ENCODE measurements at regions not wholly inside any gene's neighbourhood (a gene's known extent, or its start where the extent isn't known, plus 50 kb on each side); places are given as distances from the start of the nearest gene placed in this dataset.
"Not testable (repeated sequence)": the region's sequence is repeated elsewhere in the genome, so short reads cannot be mapped to it uniquely, and the experiment has no call there.

DNA sequence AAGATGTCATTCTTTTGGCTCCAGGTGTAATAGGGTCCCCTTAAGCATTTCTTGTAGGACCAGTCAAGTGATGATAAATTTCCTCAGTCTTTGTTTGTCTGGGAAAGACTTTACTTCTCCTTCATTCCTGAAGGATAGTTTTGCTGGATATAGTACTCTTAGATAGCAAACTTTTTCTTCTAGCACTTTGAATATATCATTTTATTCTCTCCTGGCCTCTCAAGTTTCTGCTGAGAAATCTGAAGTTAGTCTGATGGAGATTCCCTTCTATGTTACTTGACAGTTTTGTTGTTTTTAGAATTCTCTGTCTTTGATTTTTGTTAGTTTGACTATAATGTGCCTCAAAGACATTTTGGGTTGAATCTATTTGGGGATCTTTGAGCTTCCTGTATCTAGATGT is 181.2 kb upstream of the HES1 start:
- DNase-seq (ENCODE audit: low read depth, low spot score): no peak

DNA sequence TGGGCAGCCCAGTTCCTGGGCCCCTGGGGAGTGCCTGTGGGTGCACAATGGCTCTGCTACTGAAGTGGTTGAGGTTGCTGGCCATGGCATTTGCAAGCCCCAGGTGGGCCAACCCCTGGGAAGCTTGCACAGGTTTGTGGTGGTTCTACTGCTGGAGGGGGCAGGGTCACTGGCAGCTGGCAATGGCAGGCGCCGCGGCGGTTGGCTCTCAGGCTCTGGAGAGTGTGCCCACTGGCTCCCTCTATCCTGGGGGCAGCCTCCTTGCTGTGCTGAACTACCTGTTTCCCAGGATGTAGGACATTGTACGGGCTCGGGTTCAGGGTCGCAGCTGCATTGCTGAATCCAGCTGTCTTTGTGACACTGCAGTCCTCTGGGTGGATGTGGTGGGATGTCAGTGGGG is 180.2 kb upstream of the HES1 start:
- no peak for DNase-seq (ENCODE audit: low read depth, low spot score)

DNA sequence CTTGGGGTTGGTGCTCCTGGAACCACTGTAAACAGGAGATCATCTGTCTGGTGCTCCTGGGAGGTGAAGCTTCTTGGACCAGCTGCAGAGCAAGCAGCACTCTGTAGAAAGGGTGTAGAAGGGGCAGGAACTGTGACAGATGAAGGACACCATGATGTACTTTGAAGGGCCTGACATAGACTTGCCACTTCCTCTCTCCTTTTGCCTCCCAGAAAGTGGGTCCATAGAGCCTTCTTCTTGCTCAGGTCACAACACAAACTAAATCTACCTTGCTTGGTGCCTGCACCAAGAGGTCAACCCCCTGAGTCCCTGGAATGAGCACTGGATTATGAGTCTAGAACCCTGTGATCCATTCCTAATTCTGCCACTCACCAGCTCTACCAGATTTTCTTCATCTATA is 176.1 kb upstream of the HES1 start:
- no peak for DNase-seq (ENCODE audit: low read depth, low spot score)

DNA sequence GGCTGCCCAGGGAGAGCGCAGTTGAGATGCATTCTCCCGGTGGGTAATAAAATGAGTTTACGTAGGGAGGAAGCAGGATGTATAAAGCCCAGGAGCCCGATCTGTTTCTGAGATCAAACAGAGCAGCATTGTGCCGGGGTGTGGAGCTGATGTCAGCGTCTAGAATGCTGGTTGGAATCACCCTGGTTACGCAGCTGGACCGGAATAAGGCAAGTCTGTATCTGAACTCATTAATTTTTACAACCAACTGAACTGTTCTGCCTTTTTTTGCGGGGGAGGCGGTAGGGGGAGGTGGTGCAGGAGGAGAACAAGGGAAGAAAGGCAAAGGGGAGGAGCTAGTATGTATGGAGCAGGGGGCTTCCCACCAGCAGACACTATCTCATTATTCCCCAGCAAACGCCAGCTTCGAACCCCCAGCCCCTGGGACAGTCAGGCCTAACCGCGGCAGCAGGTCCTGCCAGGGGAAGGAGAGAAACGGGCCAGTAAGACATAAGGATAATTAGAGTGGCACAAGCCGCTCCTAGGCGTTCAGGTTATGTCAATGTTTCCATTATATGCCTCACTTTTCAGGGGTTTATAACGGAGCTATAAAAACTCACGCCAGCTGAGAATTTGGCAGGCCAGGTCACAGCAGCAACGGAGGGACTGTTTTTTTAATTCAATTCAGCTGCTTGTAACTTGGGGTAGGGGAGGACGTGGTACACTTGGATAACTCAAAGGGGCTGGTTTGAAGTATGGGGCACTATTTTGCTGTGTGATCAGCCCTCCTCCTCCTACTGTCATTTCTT is 175.3 kb upstream of the HES1 start:
- DNase-seq (ENCODE audit: low read depth, low spot score): no peak

DNA sequence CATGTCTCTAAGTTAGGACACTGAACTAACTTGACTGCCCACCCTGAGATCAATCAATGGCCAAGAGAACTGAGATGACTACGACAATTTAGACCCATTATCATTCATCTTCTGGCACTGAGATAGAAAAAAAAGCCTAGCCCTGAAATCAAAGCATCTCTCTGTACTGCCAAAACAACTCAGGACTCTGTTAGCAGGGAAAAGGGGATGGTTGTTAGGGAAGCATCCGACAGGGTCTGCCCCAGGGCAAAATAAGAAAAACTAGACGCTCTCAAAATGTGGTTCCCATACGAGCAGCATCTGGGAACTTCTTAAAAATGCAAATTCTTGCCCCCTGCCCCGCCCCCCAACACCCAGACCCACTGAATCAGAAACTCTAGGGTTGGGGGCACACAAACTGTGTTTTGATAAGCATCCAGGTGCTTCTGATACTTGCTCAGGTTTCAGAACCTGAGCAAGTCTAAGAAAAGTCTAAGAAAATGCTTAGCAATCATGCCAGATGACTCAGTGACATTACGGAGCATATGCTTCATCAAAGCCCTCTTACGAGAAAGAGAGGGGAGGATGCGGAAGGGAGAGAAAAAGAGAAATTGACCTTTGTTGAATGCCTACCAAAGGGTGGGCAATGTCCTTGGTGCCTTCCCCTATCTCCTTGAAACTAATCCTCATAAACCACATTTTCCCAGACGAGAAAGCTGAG is 172.8 kb upstream of the HES1 start:
- DNase-seq (ENCODE audit: low read depth, low spot score): no peak

DNA sequence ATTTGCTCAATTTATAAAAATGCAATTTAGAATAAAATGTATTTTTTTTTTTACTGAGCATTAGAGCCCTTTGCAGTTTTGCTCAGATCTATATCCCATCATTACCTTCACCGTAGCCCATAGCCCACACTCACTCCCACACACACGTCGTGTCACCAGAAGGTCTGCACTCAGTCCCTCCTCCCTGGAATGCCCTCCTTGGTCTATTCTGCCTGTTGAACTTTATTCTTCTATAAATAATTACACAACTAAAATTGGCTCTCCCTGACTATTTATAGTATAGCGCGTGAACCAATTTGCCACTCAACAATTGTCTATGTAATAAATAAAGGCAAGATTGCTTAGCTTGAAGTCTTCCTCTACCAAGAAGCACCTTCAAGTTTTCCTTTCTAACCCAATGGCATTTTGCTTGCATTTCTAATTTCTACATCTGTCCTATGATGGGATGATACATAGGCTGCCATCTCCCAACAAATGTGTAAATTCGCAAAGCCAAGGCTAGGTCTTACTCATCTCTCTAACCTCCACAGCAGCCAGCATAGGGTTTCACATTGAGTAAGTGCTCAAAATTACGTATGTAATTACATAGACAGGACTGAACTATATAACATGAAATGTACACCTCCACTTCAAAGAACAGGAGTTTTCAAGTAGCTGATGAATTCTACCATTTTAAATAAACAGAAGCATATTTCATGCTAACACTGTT is 172.0 kb upstream of the HES1 start:
- DNase-seq (ENCODE audit: low read depth, low spot score): no peak

DNA sequence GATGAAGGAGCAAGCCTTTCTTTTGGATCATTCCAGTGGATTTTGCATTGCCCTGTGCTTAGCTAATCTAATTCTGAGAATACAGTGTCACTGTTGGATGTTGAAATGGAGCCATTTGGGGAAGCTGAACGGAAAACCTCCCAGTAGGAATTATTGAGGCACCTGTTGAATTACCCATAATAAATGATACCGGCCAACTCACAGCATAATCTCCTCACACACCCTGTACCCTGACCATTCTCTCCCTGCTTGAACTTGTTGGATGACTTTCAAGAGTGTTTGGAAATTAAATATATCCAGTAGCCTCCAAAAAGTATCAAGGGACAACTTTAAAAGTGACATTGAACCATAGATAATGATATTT is 171.4 kb upstream of the HES1 start:
- DNase-seq (ENCODE audit: low read depth, low spot score): no peak

DNA sequence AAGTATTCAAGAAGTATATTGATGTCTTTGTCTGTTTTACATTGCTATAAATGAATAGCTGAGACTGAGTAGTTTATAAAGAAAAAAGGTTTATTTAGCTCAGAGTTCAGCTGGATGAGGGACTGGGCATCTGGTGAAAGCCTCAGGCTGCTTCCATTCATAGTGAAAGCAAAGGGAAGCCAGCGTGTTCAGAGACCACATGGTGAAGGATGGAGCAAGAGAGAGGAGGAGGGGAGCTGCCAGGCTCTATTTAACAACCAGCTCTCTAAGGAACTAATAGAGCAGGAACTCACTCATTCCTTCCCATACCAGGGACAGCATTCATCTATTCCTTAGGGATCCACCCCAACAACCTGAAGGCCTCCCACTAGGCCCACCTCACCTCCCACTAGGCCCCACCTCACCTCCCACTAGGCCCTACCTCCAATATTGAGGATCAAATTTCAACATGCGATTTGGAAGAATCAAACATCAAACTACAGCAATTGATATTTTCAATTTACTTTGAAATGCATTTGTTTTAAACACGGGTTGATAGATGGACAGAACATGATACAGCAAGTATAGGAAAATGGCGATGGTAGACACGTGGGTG is 167.5 kb upstream of the HES1 start:
- DNase-seq (ENCODE audit: low read depth, low spot score): no peak

DNA sequence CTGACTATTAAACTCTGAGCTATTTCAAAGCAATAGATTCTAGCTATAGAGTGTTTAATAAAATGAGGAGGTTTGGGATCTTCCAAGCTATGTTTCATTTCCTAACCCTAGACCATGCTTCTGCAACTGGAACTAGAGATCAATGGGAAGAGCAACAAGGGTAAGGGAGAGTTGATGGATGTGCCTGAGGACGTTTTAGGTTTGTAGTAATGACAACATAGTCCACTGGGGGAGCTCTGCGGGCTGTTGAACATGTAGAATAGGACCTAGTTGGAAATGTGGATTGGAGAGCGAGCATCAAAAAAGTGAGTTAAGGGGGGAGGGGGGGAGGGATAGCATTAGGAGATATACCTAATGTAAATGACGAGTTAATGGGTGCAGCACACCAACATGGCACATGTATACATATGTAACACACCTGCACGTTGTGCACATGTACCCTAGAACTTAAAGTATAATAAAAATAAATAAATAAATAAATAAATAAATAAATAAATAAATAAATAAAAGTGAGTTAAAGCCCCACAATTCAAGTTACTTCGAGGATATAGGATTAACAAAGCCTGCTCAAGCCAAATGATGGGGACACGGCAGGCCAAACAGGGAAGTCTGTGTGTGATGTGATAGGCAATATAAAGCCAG is 165.7 kb upstream of the HES1 start:
- not testable (repeated sequence) for DNase-seq (ENCODE audit: low read depth, low spot score)

DNA sequence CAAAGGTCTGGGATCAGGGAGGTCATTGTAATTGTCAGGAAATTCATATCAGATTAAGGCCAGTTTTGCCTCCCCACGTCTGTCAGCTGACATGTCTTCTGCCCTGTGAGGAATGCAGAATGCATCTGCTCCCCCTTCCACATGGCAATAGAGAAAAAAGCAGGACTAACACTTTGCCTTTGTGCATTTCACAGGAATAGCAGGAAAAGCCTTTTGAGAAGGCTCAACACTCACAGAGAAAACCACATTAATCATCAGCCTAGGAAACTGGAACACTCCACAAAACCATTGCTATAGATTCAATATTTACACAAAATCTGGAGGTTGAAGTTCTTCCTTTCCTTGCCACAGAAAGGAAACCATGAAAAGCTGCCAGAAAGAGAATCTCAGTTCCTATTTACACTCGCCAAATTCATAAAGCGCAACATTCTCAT is 165.2 kb upstream of the HES1 start:
- DNase-seq (ENCODE audit: low read depth, low spot score): no peak

DNA sequence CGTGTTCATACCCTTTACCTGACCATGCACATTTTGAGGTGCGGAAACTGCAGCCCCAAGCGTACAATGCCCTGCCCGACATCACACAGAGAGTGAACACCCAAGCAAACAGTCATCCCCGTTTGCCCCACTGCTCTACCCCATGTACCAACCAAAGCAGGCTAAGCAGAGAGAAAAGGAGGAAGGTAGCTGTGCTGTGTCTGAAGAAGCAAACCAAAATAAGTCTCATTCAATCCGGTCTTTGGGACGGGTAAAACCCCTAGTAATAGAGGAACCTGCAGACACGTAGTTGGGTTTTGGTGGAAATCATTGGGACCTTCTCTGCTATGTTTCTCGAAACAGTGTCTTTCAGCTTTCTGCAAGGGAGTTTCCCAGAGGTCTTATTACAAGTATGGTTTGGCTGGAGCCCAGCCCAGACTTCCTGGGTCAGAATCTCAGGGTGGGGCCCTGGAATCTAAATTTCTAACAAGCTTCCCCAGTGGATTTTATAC is 164.6 kb upstream of the HES1 start:
- no peak for DNase-seq (ENCODE audit: low read depth, low spot score)

DNA sequence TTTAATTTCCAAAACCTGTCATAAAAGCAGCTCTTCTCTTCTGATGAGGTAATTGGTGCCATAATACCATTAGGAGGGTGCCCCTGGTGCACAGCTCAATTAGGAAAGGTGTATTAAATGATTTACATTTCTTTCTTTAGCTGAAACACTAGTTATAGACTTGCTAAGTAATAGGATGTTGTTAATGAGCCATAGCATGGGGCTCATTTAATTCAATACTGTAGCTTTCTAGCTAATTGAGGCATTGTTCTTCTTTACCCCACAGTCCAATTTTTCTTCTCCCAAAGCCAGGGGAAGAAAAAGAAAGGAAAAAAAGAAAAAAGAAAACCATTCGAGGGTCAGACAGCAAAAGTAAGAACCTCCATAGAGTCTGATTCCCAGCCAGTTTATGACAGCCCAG is 164.0 kb upstream of the HES1 start:
- no peak for DNase-seq (ENCODE audit: low read depth, low spot score)

DNA sequence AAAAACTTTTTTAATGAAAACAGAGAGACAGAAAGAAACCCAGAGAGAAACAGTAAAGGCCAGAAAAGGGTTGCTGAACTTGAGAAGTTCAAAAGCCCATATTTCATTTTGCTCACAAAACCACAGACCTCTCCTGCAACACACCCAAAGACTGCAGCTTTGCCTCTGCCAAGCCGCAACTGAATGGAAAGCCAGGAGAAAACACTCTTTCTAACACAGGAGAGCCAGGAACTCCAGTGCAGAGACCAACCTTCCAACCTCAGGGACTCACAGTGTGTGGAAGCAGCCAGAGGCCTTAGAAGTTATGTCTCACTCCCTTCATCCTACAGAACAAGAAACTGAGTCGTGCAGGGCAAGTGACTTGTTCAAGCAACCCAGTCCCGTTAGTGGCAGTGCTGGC is 163.1 kb upstream of the HES1 start:
- no peak for DNase-seq (ENCODE audit: low read depth, low spot score)

DNA sequence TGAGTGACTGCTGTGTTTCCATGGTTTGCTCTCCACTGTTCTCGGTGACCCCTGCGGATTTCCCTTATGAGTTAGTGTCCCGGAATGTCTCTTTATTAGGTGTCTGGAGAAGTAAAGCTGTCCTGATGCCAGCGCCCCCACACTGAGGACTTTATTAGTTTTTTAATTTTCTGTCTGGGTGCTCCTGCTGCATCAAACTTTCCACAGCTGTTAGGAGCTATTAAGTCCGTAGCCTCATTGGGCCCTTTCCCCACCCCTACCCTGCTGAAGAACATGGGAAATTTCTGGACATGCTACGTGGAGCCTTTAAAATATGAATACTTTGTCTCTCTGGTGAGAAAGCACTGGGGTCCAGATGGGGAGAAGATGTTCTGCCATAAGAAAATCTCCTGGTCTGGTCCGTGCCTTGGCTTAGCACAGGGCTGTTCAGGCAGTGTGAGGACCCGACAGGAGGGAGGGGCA is 161.7 kb upstream of the HES1 start:
- no peak for DNase-seq (ENCODE audit: low read depth, low spot score)

DNA sequence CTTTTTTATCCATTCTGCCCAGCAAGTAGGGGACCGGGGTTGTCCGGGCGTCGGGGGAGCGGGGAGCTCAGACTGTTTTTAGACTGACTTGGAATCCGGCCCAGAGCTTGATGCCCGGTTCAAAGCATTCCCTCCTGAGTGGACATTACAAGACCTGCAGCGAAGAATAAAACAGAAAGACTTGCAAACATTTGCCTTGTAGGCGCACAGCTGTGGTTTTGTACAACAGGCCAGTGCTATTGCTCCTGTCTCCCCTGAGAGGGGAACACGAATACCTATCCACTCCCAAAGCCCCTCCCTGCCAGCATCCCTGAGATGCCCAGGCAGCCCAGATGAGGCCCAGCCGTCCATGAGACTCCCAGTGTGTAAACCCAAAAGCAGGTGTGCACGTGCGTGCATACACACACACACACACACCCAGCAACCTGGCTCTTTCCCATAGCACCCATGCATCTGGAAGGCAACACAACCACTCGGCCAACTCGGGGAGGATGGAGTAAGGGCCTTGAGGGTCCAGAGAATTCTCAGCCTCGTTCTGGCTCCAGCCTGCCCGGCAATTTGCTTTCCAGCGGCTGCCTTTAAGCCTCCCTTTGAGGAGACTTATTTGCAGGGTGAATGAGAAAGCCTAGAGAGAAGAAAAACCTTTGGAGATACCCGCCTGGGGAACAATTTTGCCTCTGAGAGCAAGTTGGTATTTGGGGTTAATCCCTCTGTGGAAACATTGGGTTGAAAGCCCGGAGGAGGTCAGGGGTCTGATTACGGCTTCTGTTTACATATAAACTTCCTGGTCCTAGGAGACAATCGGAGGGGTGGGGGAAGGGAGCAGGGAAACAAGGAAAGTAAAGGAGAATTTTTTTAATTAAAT is 161.0 kb upstream of the HES1 start:
- DNase-seq (ENCODE audit: low read depth, low spot score): no peak

DNA sequence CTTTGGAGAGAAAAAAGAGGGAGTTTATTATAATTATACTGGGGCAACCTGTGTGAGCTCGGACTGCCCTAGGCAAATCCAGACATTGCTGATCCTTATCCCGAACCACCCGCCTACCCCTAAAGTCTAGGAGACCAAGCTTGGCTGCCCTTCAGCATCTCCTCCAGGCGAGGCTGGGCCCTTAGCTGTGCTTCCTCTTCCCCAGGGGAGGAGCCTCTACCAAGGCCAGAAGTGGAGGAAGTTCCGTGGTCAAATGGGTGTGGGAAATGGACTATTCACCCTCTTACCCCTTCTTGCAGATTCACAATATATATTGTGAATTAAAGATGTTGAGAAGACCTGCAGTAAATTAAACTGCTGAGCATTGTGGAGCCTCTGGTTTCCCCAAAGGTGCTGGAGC is 158.3 kb upstream of the HES1 start:
- DNase-seq (ENCODE audit: low read depth, low spot score): no peak

DNA sequence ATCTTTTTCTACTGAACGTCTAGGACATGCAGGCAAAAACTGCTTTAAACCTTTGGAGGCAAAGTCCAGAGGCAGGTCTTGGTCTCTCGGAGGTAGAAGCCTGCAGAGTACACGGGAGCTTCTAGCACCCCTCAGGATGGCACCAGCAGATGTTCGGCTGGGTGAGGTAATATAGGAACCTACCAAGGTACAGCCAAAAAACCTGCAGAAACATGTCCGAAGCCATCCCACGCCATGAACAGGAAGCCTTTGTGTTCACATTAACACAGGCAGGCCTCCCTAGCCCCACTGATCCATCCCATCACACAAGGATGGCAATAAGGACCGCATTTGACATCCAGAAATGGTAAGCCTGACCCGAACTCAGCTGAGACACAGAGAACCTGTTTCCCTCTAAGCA is 157.9 kb upstream of the HES1 start:
- DNase-seq (ENCODE audit: low read depth, low spot score): no peak

DNA sequence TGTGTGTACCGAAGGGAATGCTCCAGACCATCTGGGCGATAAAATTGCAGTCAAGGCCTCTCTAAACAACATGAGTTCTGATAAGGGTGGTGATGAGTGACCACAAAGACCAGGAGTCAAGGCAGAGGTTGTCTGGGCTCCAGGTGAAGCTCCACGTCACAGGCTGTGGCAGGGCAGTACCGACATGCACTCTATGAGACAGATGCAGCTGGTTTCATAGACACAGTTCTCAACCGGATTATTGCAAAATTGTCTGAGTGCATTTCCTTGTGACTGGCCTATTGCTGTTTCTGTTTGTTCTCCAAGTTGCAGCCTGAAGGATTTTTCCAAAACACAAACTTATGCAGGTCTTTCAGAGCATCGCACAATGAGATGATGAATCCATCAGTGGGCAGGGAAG is 157.5 kb upstream of the HES1 start:
- DNase-seq (ENCODE audit: low read depth, low spot score): no peak

DNA sequence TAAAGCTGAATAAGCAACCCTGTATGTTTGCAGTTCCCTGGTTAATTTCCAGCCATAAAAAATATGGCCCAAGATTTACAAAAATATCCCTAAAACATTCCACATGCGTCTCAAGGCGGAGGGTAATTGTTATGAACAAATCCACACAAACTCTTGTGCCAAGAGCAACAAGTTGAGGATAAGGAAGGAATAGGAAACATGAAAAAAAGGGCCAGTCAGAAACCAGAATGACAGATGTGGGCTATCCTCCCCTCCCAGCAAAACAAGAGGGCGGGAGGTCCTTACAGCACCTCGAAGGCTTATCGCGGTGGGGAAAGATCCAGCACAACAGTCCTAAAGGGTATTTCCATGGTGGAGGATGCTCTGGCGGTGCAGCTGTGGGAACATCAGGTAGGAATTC is 155.6 kb upstream of the HES1 start:
- no peak for DNase-seq (ENCODE audit: low read depth, low spot score)

DNA sequence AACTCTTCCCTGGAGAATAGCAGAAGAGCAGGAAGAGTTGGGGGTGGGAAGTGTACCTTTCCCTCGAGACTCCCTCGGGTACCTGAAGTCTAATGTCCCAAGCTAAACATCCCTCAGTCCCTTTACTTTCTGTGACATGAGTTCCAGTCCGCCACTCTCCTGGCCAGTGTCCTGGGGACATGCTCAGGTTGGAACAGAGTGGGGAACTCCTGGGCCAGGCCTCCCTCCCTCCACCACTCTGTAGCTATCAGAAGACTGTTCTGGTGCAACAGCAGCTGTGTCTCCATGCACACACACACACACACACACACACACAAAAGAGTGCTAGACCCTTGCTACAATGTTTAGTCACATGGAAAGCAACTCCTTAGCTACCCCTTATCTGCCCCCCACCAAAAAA is 155.0 kb upstream of the HES1 start:
- no peak for DNase-seq (ENCODE audit: low read depth, low spot score)

DNA sequence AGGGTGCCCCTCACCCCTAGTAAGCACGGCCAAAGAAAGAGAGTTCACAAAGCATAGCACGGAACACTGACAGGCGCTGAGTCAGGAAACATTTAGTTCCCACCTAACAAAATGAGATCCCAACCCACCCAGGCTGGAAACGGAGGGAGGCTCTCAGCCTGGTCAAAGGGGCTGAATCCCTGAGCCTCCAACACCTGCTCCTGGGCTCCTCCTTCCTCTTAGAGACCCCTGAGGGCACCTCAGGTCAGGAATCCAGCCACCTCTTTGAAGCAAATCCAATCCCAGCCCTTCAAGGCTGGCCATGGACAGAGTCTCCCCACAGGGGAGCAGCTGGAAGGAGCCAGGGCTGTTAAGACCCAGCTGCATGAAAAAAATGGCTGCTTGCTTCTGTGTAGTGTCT is 154.4 kb upstream of the HES1 start:
- DNase-seq (ENCODE audit: low read depth, low spot score): no peak
